ENCODE measurements at regions not wholly inside any gene's neighbourhood (a gene's known extent, or its start where the extent isn't known, plus 50 kb on each side); places are given as distances from the start of the nearest gene placed in this dataset.

DNA sequence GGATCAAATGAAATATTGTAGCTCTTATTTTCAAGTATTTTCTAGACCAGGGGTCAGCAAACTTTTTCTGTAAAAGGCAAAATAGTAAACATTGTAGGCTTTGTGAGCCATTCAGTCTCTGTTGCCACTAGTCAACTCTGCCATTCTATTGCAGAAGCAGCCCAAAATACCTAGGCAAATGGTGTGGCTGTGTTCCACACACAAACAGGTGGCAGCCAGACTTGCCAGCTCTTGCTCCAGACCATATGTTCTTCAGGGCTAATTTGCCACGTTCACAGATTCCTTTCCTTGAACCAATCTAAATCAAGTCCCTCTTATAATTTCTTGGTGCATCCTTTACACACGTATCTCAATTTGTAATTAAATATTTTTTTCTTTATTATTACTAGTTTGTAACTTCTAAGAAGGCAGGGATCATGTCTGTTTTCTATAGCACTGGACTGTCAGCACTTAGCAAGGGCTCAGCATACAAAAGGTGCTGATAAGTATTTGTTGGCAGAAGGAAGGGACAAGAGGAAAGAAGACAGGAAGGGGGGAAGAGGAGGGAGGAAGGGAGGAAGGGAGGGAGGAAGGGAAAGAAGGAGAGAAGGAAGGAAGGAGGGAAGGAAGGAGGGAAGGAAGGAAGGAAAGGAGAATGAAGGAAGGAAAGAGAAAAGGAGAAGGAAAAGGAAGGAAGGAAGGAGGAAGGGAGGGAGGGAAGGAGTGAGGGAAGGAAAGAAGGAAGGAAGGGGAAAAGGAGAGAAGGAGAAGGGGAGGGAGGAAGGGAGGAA lies 106.5 kb upstream of the EDEM3 start:
- H3K27ac ChIP-seq, result no peak overlapping the region; the same call in 1 of the 2 replicates
- no peak overlapping the region for H2AFZ ChIP-seq (ENCODE audit: low read depth)
- H3K79me2 ChIP-seq (ENCODE audit: insufficient read depth, low read depth), result no peaks in the 10 kb centered on the region
- H3K4me1 ChIP-seq (ENCODE audit: low read depth, poor library complexity, severe bottlenecking), result peaks cover 20% of the 10 kb centered on the region
- no peaks in the 10 kb centered on the region for H3K27me3 ChIP-seq (ENCODE audit: insufficient read depth, low read depth)
- H3K4me2 ChIP-seq, result no peak overlapping the region
- TF ChIP-seq, protein P1, sequence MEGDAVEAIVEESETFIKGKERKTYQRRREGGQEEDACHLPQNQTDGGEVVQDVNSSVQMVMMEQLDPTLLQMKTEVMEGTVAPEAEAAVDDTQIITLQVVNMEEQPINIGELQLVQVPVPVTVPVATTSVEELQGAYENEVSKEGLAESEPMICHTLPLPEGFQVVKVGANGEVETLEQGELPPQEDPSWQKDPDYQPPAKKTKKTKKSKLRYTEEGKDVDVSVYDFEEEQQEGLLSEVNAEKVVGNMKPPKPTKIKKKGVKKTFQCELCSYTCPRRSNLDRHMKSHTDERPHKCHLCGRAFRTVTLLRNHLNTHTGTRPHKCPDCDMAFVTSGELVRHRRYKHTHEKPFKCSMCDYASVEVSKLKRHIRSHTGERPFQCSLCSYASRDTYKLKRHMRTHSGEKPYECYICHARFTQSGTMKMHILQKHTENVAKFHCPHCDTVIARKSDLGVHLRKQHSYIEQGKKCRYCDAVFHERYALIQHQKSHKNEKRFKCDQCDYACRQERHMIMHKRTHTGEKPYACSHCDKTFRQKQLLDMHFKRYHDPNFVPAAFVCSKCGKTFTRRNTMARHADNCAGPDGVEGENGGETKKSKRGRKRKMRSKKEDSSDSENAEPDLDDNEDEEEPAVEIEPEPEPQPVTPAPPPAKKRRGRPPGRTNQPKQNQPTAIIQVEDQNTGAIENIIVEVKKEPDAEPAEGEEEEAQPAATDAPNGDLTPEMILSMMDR (conservative IDR thresholded peaks at IDR 0.05; ENCODE audit: low read depth, low read length), result no peak
- no peaks in the 10 kb centered on the region for H4K20me1 ChIP-seq (ENCODE audit: insufficient read depth)
- no peak overlapping the region for H3K4me3 ChIP-seq (IDR thresholded peaks at IDR 0.05; ENCODE audit: insufficient read depth, low read depth, low read length)
- no peak overlapping the region for H3K9ac ChIP-seq
- no peaks in the 10 kb centered on the region; the same call in 1 of the 2 replicates for H3K36me3 ChIP-seq (ENCODE audit: insufficient read depth)

- H3K27me3 ChIP-seq (ENCODE audit: insufficient read depth, low read depth), result no peaks in the 10 kb centered on the region
- H2AFZ ChIP-seq (ENCODE audit: low read depth), result no peak overlapping the region
- no peak overlapping the region for H3K4me2 ChIP-seq
- TF ChIP-seq, protein P1 (conservative IDR thresholded peaks at IDR 0.05; ENCODE audit: low read depth, low read length), result no peak
- peaks cover 13% of the 10 kb centered on the region for H3K4me1 ChIP-seq (ENCODE audit: low read depth, poor library complexity, severe bottlenecking)
- no peak overlapping the region for H3K9ac ChIP-seq
- H3K79me2 ChIP-seq (ENCODE audit: insufficient read depth, low read depth), result no peaks in the 10 kb centered on the region
- no peak overlapping the region for H3K4me3 ChIP-seq (IDR thresholded peaks at IDR 0.05; ENCODE audit: insufficient read depth, low read depth, low read length)
- H3K36me3 ChIP-seq (ENCODE audit: insufficient read depth), result no peaks in the 10 kb centered on the region; the same call in 1 of the 2 replicates
- no peaks in the 10 kb centered on the region for H4K20me1 ChIP-seq (ENCODE audit: insufficient read depth)
- H3K27ac ChIP-seq, result no peak overlapping the region
Observed at GRCh38 chr1:184860535-184860934, 105.9 kb upstream of the EDEM3 start.

- TF ChIP-seq, protein P1 (conservative IDR thresholded peaks at IDR 0.05; ENCODE audit: low read depth, low read length), result no peak
- H3K27me3 ChIP-seq (ENCODE audit: insufficient read depth, low read depth), result no peaks in the 10 kb centered on the region
- peaks cover 18% of the 10 kb centered on the region for H3K4me1 ChIP-seq (ENCODE audit: low read depth, poor library complexity, severe bottlenecking)
- H3K4me3 ChIP-seq (IDR thresholded peaks at IDR 0.05; ENCODE audit: insufficient read depth, low read depth, low read length), result no peak overlapping the region
- H3K4me2 ChIP-seq, result no peak overlapping the region
- no peaks in the 10 kb centered on the region for H4K20me1 ChIP-seq (ENCODE audit: insufficient read depth)
- no peak overlapping the region for H3K27ac ChIP-seq
- H3K36me3 ChIP-seq (ENCODE audit: insufficient read depth), result no peaks in the 10 kb centered on the region; the same call in 1 of the 2 replicates
- H3K79me2 ChIP-seq (ENCODE audit: insufficient read depth, low read depth), result no peaks in the 10 kb centered on the region
- no peak overlapping the region for H3K9ac ChIP-seq
- no peak overlapping the region for H2AFZ ChIP-seq (ENCODE audit: low read depth)
Observed at GRCh38 chr1:184859381-184860105, 104.9 kb upstream of the EDEM3 start.

GRCh38 chr1:184858288-184858687 lies 103.6 kb upstream of the EDEM3 start:
- Histone ChIP-seq H2AFZ (ENCODE audit: low read depth) (no peak overlapping the region), H3K79me2 (ENCODE audit: insufficient read depth, low read depth) (no peaks in the 10 kb centered on the region), H3K4me2 (no peak overlapping the region), H3K4me3 (IDR thresholded peaks at IDR 0.05; ENCODE audit: insufficient read depth, low read depth, low read length) (no peak overlapping the region), H3K9ac (no peak overlapping the region), H3K27me3 (ENCODE audit: insufficient read depth, low read depth) (no peaks in the 10 kb centered on the region), H3K27ac (no peak overlapping the region), H4K20me1 (ENCODE audit: insufficient read depth) (no peaks in the 10 kb centered on the region), H3K36me3 (ENCODE audit: insufficient read depth) (no peaks in the 10 kb centered on the region; the same call in 1 of the 2 replicates), H3K4me1 (ENCODE audit: low read depth, poor library complexity, severe bottlenecking) (peaks cover 30% of the 10 kb centered on the region)
- TF ChIP-seq, protein P1 (conservative IDR thresholded peaks at IDR 0.05; ENCODE audit: low read depth, low read length), result no peak
